DND-41 (cell line): ENCODE measurements at regions not wholly inside any gene's neighbourhood (a gene's known extent, or its start where the extent isn't known, plus 50 kb on each side); places are given as distances from the start of the nearest gene placed in this dataset.

ENCODE experiments used
- CTCF ChIP-seq: IDR thresholded peaks from 2 replicates; pipeline ENCODE4 v1.5.1; 2012; ENCODE audit warnings: borderline replicate concordance, low read length, moderate library complexity, mild to moderate bottlenecking; ENCODE audit not compliant: poor library complexity, severe bottlenecking; ENCODE audit errors: extremely low read depth
- EZH2 ChIP-seq: IDR thresholded peaks from 3 replicates; pipeline ENCODE4 v1.6.1; 2012; ENCODE audit warnings: borderline replicate concordance, low read depth, mild to moderate bottlenecking, moderate library complexity, low read length, inconsistent platforms; ENCODE audit not compliant: severe bottlenecking

- no peak for TF ChIP-seq CTCF
- no peak for TF ChIP-seq EZH2
Observed at GRCh38 chr22:49206281-49206680, 621.4 kb downstream of the BRD1 start.
